Neural cell (in vitro differentiated cells): ENCODE measurements at regions not wholly inside any gene's neighbourhood (a gene's known extent, or its start where the extent isn't known, plus 50 kb on each side); places are given as distances from the start of the nearest gene placed in this dataset.

ENCODE experiments used
- EP300 ChIP-seq: fragments of 450-650 bp; conservative IDR thresholded peaks from 2 replicates; pipeline ENCODE4 v1.6.1; 2014; ENCODE audit warnings: antibody characterized with exemption, mild to moderate bottlenecking, moderate library complexity; ENCODE audit not compliant: poor library complexity, severe bottlenecking
- EZH2 ChIP-seq: fragments of 200-600, 300-800 bp; shearing (Covaris generic), sonication (generic); IDR thresholded peaks from 2 replicates; pipeline ENCODE4 v1.6.1; 2014; ENCODE audit warnings: antibody characterized with exemption, low read length, borderline replicate concordance, mild to moderate bottlenecking; ENCODE audit not compliant: insufficient read depth, poor library complexity, severe bottlenecking
- MXI1 ChIP-seq: fragments of 450-650 bp; conservative IDR thresholded peaks from 2 replicates; pipeline ENCODE4 v1.6.1; 2014; ENCODE audit warnings: antibody characterized with exemption, mild to moderate bottlenecking; ENCODE audit not compliant: poor library complexity, severe bottlenecking
- POLR2AphosphoS5 ChIP-seq: IDR thresholded peaks from 2 replicates; pipeline ENCODE4 v1.6.1; 2012
- RAD21 ChIP-seq: fragments of 450-650 bp; conservative IDR thresholded peaks from 2 replicates; pipeline ENCODE4 v1.6.1; 2014; ENCODE audit warnings: antibody characterized with exemption, mild to moderate bottlenecking, moderate library complexity
- REST ChIP-seq: IDR thresholded peaks from 2 replicates; pipeline ENCODE4 v1.6.1; 2012; ENCODE audit warnings: borderline replicate concordance
- SMC3 ChIP-seq: fragments of 450-650 bp; conservative IDR thresholded peaks from 2 replicates; pipeline ENCODE4 v1.6.1; 2014; ENCODE audit warnings: antibody characterized with exemption, mild to moderate bottlenecking, moderate library complexity; ENCODE audit not compliant: poor library complexity
- TAF1 ChIP-seq: IDR thresholded peaks from 2 replicates; pipeline ENCODE4 v1.6.1; 2012; ENCODE audit warnings: low read depth
- TF ChIP-seq, protein P1 (sequence below): fragments of 450-650 bp; IDR thresholded peaks from 2 replicates; pipeline ENCODE4 v1.5.1; 2014; ENCODE audit warnings: antibody characterized with exemption, mild to moderate bottlenecking, moderate library complexity; ENCODE audit not compliant: poor library complexity, severe bottlenecking

GRCh38 chr18:2217356-2217755, 353.9 kb downstream of the METTL4 start:
- TF ChIP-seq, protein P1, sequence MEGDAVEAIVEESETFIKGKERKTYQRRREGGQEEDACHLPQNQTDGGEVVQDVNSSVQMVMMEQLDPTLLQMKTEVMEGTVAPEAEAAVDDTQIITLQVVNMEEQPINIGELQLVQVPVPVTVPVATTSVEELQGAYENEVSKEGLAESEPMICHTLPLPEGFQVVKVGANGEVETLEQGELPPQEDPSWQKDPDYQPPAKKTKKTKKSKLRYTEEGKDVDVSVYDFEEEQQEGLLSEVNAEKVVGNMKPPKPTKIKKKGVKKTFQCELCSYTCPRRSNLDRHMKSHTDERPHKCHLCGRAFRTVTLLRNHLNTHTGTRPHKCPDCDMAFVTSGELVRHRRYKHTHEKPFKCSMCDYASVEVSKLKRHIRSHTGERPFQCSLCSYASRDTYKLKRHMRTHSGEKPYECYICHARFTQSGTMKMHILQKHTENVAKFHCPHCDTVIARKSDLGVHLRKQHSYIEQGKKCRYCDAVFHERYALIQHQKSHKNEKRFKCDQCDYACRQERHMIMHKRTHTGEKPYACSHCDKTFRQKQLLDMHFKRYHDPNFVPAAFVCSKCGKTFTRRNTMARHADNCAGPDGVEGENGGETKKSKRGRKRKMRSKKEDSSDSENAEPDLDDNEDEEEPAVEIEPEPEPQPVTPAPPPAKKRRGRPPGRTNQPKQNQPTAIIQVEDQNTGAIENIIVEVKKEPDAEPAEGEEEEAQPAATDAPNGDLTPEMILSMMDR = no peak
- TF ChIP-seq EP300 (no peak), EZH2 (no peak), SMC3 (no peak), REST (no peak), RAD21 (no peak), POLR2AphosphoS5 (no peak), MXI1 (no peak), TAF1 (no peak)
